K562 (cell line): ENCODE measurements at regions not wholly inside any gene's neighbourhood (a gene's known extent, or its start where the extent isn't known, plus 50 kb on each side); places are given as distances from the start of the nearest gene placed in this dataset.

Experiments used
- ATAC-seq: fragments of 200-7000 bp; cut with Tn5 transposase; 3 replicates; pipeline ENCODE4 v1.9.1; 2020; ENCODE audit warnings: moderate library complexity
- BruUV-seq: library from RNA; stranded (reverse); fragments of 400-500 nt; replicated peaks from 2 replicates; lab custom pipeline; 2021; lab: Mats Ljungman, UMichigan
- CTCF ChIA-PET: fragments of 300-600 bp; formaldehyde crosslinking; extraction: SDS; loops from one replicate; lab custom pipeline; 2021; ENCODE audit warnings: low intra/inter-chr PET ratio; lab: Yijun Ruan, JAX
- POLR2A ChIA-PET: fragments of 300-600, 350-650 bp; sonication (Branson Sonifier 250); formaldehyde crosslinking; extraction: SDS; loops from one replicate; lab custom pipeline; 2021; ENCODE audit warnings: antibody characterized with exemption, inconsistent platforms; lab: Yijun Ruan, JAX
- DNase-seq, 4 experiments: peaks; one replicate each; pipeline versions ENCODE4 v3.0.0 to v3.0.0-alpha.2; 2011 to 2018; ENCODE audit warnings: low spot score in 3 of 4, mixed read lengths in 3 of 4; ENCODE audit errors: extremely low read depth in 1 of 4
- FAIRE-seq: peaks from 2 replicates; lab custom pipeline; 2011; peaks lifted over from hg19 to GRCh38; lab: Jason Lieb, UNC
- H2AFZ ChIP-seq: 2 replicates; pipeline ENCODE4 v1.6.0; 2011; ENCODE audit warnings: low read depth, low read length, control low read depth, inconsistent platforms
- H3K27ac ChIP-seq: fragments of 200-600 bp; 3 replicates; pipeline ENCODE4 v1.8.0; 2011; ENCODE audit warnings: low read depth, mild to moderate bottlenecking, control low read depth, inconsistent platforms, low read length, moderate library complexity, mixed read lengths; ENCODE audit errors: extremely low read depth
- H3K27me3 ChIP-seq, 2 experiments: fragments of 300-600 bp in 1 of 2; 2 replicates in 1 of 2; 3 replicates in 1 of 2; pipeline versions ENCODE4 v1.6.0 to v1.8.0; 2011; ENCODE audit warnings: inconsistent platforms in 2 of 2, low read length in 2 of 2, mild to moderate bottlenecking in 1 of 2, mixed read lengths in 1 of 2, moderate library complexity in 1 of 2; ENCODE audit not compliant: control insufficient read depth in 2 of 2, insufficient read depth in 2 of 2
- H3K36me3 ChIP-seq: fragments of 300-600 bp; 3 replicates; pipeline ENCODE4 v1.8.0; 2011; ENCODE audit warnings: mild to moderate bottlenecking, low read length, inconsistent platforms; ENCODE audit not compliant: control insufficient read depth, insufficient read depth
- H3K4me1 ChIP-seq, 2 experiments: fragments of 200-600 bp in 1 of 2; replicated peaks in 1 of 2; 2 replicates in 1 of 2; 3 replicates in 1 of 2; pipeline versions ENCODE4 v1.5.1 to v1.8.0; 2011; ENCODE audit warnings: inconsistent platforms in 2 of 2, low read length in 2 of 2, mild to moderate bottlenecking in 1 of 2, mixed read lengths in 1 of 2, moderate library complexity in 1 of 2; ENCODE audit not compliant: control insufficient read depth in 2 of 2, insufficient read depth in 2 of 2
- H3K4me2 ChIP-seq: 2 replicates; pipeline ENCODE4 v1.6.1; 2011; ENCODE audit warnings: low read length, control low read depth, inconsistent platforms, mixed read lengths; ENCODE audit not compliant: insufficient read depth
- H3K4me3 ChIP-seq: fragments of 200-600 bp; sonication (generic), shearing (Covaris generic); 2 replicates; pipeline ENCODE4 v1.5.1; 2016; ENCODE audit warnings: control low read depth, inconsistent platforms
- H3K79me2 ChIP-seq: fragments of 200-600 bp; 3 replicates; pipeline ENCODE4 v1.8.0; 2011; ENCODE audit warnings: low read length, inconsistent platforms; ENCODE audit not compliant: control insufficient read depth, insufficient read depth
- H3K9ac ChIP-seq, 2 experiments: 2 replicates each; pipeline versions ENCODE4 v1.6.0 to v1.6.1; 2011; ENCODE audit warnings: low read depth in 2 of 2, low read length in 2 of 2, control low read depth in 1 of 2, inconsistent platforms in 1 of 2, mild to moderate bottlenecking in 1 of 2, mixed read lengths in 1 of 2; ENCODE audit not compliant: insufficient read depth in 1 of 2
- H3K9me1 ChIP-seq: one replicate; pipeline ENCODE4 v1.6.0; 2011; ENCODE audit warnings: inconsistent platforms, mild to moderate bottlenecking, low read length, moderate library complexity; ENCODE audit not compliant: control insufficient read depth, insufficient read depth
- H3K9me3 ChIP-seq: replicated peaks from 2 replicates; pipeline ENCODE4 v1.5.1; 2011; ENCODE audit warnings: low read depth, low read length, inconsistent platforms; ENCODE audit not compliant: control insufficient read depth, insufficient read depth
- H4K20me1 ChIP-seq: replicated peaks from 2 replicates; pipeline ENCODE4 v1.6.1; 2011; ENCODE audit warnings: low read length, inconsistent platforms, mixed read lengths; ENCODE audit not compliant: control insufficient read depth, insufficient read depth
- CEBPG ChIP-seq, 3 experiments: fragments of 200-800 bp in 1 of 3; sonication (Bioruptor generic) in 1 of 3; sonication (generic) in 1 of 3; formaldehyde crosslinking in 1 of 3; IDR thresholded peaks in 2 of 3; conservative IDR thresholded peaks in 1 of 3; 2 replicates each; pipeline versions ENCODE4 v1.6.1 to v1.8.0; 2016 to 2022; ENCODE audit warnings: missing compliant biosample characterization in 2 of 3, missing genetic modification characterization in 2 of 3, mild to moderate bottlenecking in 1 of 3, missing genetic modification reagents in 1 of 3
- EWSR1 ChIP-seq: fragments of 450-650 bp; IDR thresholded peaks from 2 replicates; pipeline ENCODE4 v1.6.1; 2018; ENCODE audit warnings: borderline replicate concordance, mild to moderate bottlenecking, low read depth, moderate library complexity; ENCODE audit not compliant: partially characterized antibody
- FOXO4 ChIP-seq: fragments of 450-650 bp; formaldehyde crosslinking; IDR thresholded peaks from 2 replicates; pipeline ENCODE4 v1.4.0; 2020; ENCODE audit warnings: mild to moderate bottlenecking, moderate library complexity
- FOXP1 ChIP-seq: sonication (generic); formaldehyde crosslinking; IDR thresholded peaks from 2 replicates; pipeline ENCODE4 v1.8.0; 2022; ENCODE audit warnings: mild to moderate bottlenecking, missing genetic modification reagents
- GATA2 ChIP-seq: sonication (generic); formaldehyde crosslinking; IDR thresholded peaks from 2 replicates; pipeline ENCODE4 v1.4.0; 2020; ENCODE audit warnings: mild to moderate bottlenecking, missing genetic modification reagents
- HMGXB4 ChIP-seq: sonication (generic); formaldehyde crosslinking; IDR thresholded peaks from 2 replicates; pipeline ENCODE4 v1.8.1; 2023; ENCODE audit warnings: mild to moderate bottlenecking, missing genetic modification reagents
- KLF13 ChIP-seq: fragments of 450-650 bp; IDR thresholded peaks from 2 replicates; pipeline ENCODE4 v1.6.1; 2016; ENCODE audit warnings: missing genetic modification characterization, low read depth, mild to moderate bottlenecking, missing compliant biosample characterization, moderate library complexity, borderline replicate concordance
- NCOA4 ChIP-seq: fragments of 450-650 bp; IDR thresholded peaks from 2 replicates; pipeline ENCODE4 v1.6.1; 2018; ENCODE audit warnings: mild to moderate bottlenecking; ENCODE audit not compliant: partially characterized antibody
- PURB ChIP-seq: sonication (generic); formaldehyde crosslinking; IDR thresholded peaks from 2 replicates; pipeline ENCODE4 v1.9.0; 2021; ENCODE audit warnings: low read depth, mild to moderate bottlenecking, missing genetic modification reagents
- RBM17 ChIP-seq: fragments of 200-400 bp; formaldehyde crosslinking; IDR thresholded peaks from 2 replicates; pipeline ENCODE4 v1.6.1; 2017; ENCODE audit warnings: low read depth, mild to moderate bottlenecking, low read length, borderline replicate concordance
- SRSF7 ChIP-seq: fragments of 200-400 bp; formaldehyde crosslinking; optimal IDR thresholded peaks from 2 replicates; pipeline ENCODE3; 2017; ENCODE audit warnings: mild to moderate bottlenecking, low read depth, low read length
- TCFL5 ChIP-seq: fragments of 250-450 bp; sonication (Bioruptor Pico); conservative IDR thresholded peaks from 2 replicates; pipeline ENCODE4 v1.6.1; 2021; ENCODE audit warnings: mild to moderate bottlenecking, moderate library complexity, matching md5 sums
- TEAD2 ChIP-seq: fragments of 450-650 bp; IDR thresholded peaks from 2 replicates; pipeline ENCODE4 v1.6.1; 2016; ENCODE audit warnings: missing genetic modification characterization, control low read depth, missing compliant biosample characterization
- ZBTB5 ChIP-seq: fragments of 450-650 bp; IDR thresholded peaks from 2 replicates; pipeline ENCODE4 v1.6.1; 2017; ENCODE audit warnings: antibody characterized with exemption
- ZNF3 ChIP-seq: fragments of 250-450 bp; sonication (Bioruptor Pico); IDR thresholded peaks from 2 replicates; pipeline ENCODE4 v1.5.0; 2021; ENCODE audit warnings: mild to moderate bottlenecking, moderate library complexity
- WGBS: fragments of 100-300 bp; shearing (Covaris generic); methylation state at CpG from one replicate; pipeline ENCODE4 v1.1.6; 2016; ENCODE audit warnings: low coverage, mixed read lengths; ENCODE audit not compliant: insufficient coverage; ENCODE audit errors: missing lambda C conversion rate; 5-methylcytosine and 5-hydroxymethylcytosine counted together
- in situ Hi-C: fragments of 300-500 bp; cut with MboI; formaldehyde crosslinking; loops from 4 replicates; pipeline ENCODE4 v1.15.0; 2018; ENCODE audit warnings: inconsistent platforms, mixed read lengths
- intact Hi-C: fragments of 100-400 bp; cut with micrococcal nuclease; formaldehyde crosslinking; loops from 2 replicates; pipeline ENCODE4 v1.14.2; 2022

- Histone ChIP-seq H3K4me2 (no peak overlapping the region), H3K9me1 (no peaks in the 10 kb centered on the region), H3K4me3 (no peak overlapping the region), H3K4me1 (no peaks in the 10 kb centered on the region), H3K9ac (no peak overlapping the region), H2AFZ (no peak overlapping the region), H3K79me2 (no peaks in the 10 kb centered on the region), H3K27me3 (no peaks in the 10 kb centered on the region), H3K36me3 (no peaks in the 10 kb centered on the region), H3K27ac (no peak overlapping the region), H4K20me1 (no peaks in the 10 kb centered on the region), H3K9me3 (no peaks in the 10 kb centered on the region)
- no peak for TF ChIP-seq ZNF3 (CRISPR knock-in tag)
- no peak for TF ChIP-seq FOXO4 (CRISPR knock-in tag)
- TF ChIP-seq NCOA4: no peak
- TF ChIP-seq RBM17: no peak
- no peak for TF ChIP-seq TCFL5
- no peak for TF ChIP-seq GATA2 (CRISPR knock-in tag)
- TF ChIP-seq FOXP1 (CRISPR knock-in tag): no peak
- TF ChIP-seq TEAD2 (tag): no peak
- TF ChIP-seq EWSR1: no peak
- TF ChIP-seq SRSF7: no peak
- no peak for TF ChIP-seq HMGXB4 (CRISPR knock-in tag)
- TF ChIP-seq CEBPG (CRISPR knock-in tag; IDR thresholded peaks at IDR 0.05): no peak
- no peak for TF ChIP-seq CEBPG (tag; conservative IDR thresholded peaks at IDR 0.05 in 1 of 2, IDR thresholded peaks at IDR 0.05 in 1 of 2)
- no peak for TF ChIP-seq KLF13 (tag)
- TF ChIP-seq ZBTB5: no peak
- no peak for TF ChIP-seq PURB (CRISPR knock-in tag)
- intact Hi-C loops: no loop called here
- no TSS peak for BruUV-seq
- DNase-seq: no peak
- FAIRE-seq: no peak
- in situ Hi-C loops: no loop called here
- POLR2A ChIA-PET: no interaction called here
- 0% methylated on average over 3 of the region's 3 CpGs for WGBS
- no peak for ATAC-seq
- CTCF ChIA-PET: no interaction called here
Observed at GRCh38 chr1:60394436-60394835, 320.9 kb upstream of the C1orf87 start.
